HCT116 (cell line): ENCODE measurements at regions not wholly inside any gene's neighbourhood (a gene's known extent, or its start where the extent isn't known, plus 50 kb on each side); places are given as distances from the start of the nearest gene placed in this dataset.

ENCODE experiments used
- CBX3 ChIP-seq: IDR thresholded peaks from 2 replicates; pipeline ENCODE4 v1.6.1; 2012; ENCODE audit warnings: low read depth
- CEBPB ChIP-seq: IDR thresholded peaks from 2 replicates; pipeline ENCODE4 v1.6.1; 2012; ENCODE audit warnings: low read depth
- CTCF ChIP-seq, 3 experiments: fragments of 200-600 bp in 1 of 3; sonication (generic) in 1 of 3; IDR thresholded peaks in 2 of 3; conservative IDR thresholded peaks in 1 of 3; 2 replicates each; pipeline ENCODE4 v1.5.1; 2012 to 2017; ENCODE audit warnings: low read depth in 2 of 3, low read length in 2 of 3, antibody characterized with exemption in 1 of 3, borderline replicate concordance in 1 of 3, control low read depth in 1 of 3, mild to moderate bottlenecking in 1 of 3, mixed read lengths in 1 of 3, mixed run types in 1 of 3, moderate library complexity in 1 of 3; ENCODE audit not compliant: insufficient read depth in 1 of 3
- EZH2phosphoT487 ChIP-seq: fragments of 200-600 bp; IDR thresholded peaks from 2 replicates; pipeline ENCODE4 v1.6.1; 2018; ENCODE audit warnings: antibody characterized with exemption, borderline replicate concordance
- POLR2AphosphoS5 ChIP-seq: IDR thresholded peaks from 2 replicates; pipeline ENCODE4 v1.6.1; 2011; ENCODE audit warnings: mild to moderate bottlenecking, low read depth, low read length, moderate library complexity
- REST ChIP-seq: IDR thresholded peaks from 2 replicates; pipeline ENCODE4 v1.6.1; 2012; ENCODE audit warnings: low read depth
- SIN3A ChIP-seq: IDR thresholded peaks from 2 replicates; pipeline ENCODE4 v1.6.1; 2012; ENCODE audit warnings: low read depth
- TCF7L2 ChIP-seq: IDR thresholded peaks from 2 replicates; pipeline ENCODE4 v1.7.0; 2011; ENCODE audit warnings: borderline replicate concordance, inconsistent platforms; ENCODE audit not compliant: insufficient read depth, insufficient read length; ENCODE audit errors: extremely low read depth
- ZBTB33 ChIP-seq: IDR thresholded peaks from 2 replicates; pipeline ENCODE4 v1.6.1; 2011; ENCODE audit warnings: mild to moderate bottlenecking, low read length, moderate library complexity; ENCODE audit not compliant: insufficient replicate concordance; ENCODE audit errors: extremely low read depth

GRCh38 chr2:131835621-131836091, 308.0 kb downstream of the CCDC74A start:
- TF ChIP-seq CTCF (IDR thresholded peaks at IDR 0.05 in 2 of 3, conservative IDR thresholded peaks at IDR 0.05 in 1 of 3; ENCODE audit: borderline replicate concordance in 1 of 3, insufficient read depth in 1 of 3, low read depth in 2 of 3, low read length in 2 of 3) (no peak), POLR2AphosphoS5 (no peak), REST (no peak), CEBPB (no peak), ZBTB33 (no peak), EZH2phosphoT487 (no peak), SIN3A (no peak), CBX3 (no peak), TCF7L2 (no peak)
